Stomach (tissue), 4 donors: ENCODE measurements at regions not wholly inside any gene's neighbourhood (a gene's known extent, or its start where the extent isn't known, plus 50 kb on each side); places are given as distances from the start of the nearest gene placed in this dataset.

Source experiments
- EP300 ChIP-seq: sonication (generic); formaldehyde crosslinking; IDR thresholded peaks from one replicate; pipeline ENCODE4 v1.6.1; 2017; ENCODE audit warnings: antibody characterized with exemption
- POLR2A ChIP-seq, 4 donors: fragments of 450-650 bp; IDR thresholded peaks; one replicate each; pipeline ENCODE4 v1.6.1; 2016; ENCODE audit warnings: antibody characterized with exemption in 4 of 4, control low read depth in 2 of 4, mild to moderate bottlenecking in 1 of 4, moderate library complexity in 1 of 4
- POLR2AphosphoS5 ChIP-seq, 3 donors: sonication (generic); formaldehyde crosslinking; IDR thresholded peaks; one replicate each; pipeline ENCODE4 v1.6.1; 2016; ENCODE audit warnings: antibody characterized with exemption in 3 of 3
- TF ChIP-seq, protein P1 (sequence below), 7 experiments: fragments of 450-650 bp in 4 of 7; fragments of 200-600 bp in 3 of 7; sonication (generic) in 3 of 7; IDR thresholded peaks; one replicate each; pipeline ENCODE4 v1.5.1; 2016 to 2019; ENCODE audit warnings: antibody characterized with exemption in 7 of 7, control low read depth in 2 of 7, mild to moderate bottlenecking in 1 of 7

DNA sequence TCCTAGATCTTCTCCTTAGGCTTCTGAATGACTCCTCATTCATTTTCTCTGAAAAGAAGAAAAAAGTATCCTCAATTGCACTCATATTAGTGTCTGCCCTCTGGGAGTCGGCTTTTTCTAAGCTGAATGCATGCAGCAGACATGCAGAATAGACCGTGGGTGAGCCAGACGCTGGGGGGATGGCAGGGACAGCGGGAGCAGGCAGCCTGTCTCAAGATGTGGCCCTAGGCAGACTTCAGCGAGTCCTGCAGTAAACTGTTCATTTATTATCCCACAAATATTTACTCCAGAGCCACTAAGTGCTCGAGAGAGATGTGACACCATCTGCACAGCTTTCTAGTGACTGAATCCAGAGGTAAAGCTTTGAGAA is 164.9 kb upstream of the RAI14 start:
- TF ChIP-seq POLR2A (IDR thresholded peaks at IDR 0.05) (no peak), EP300 (no peak), POLR2AphosphoS5 (IDR thresholded peaks at IDR 0.05) (no peak)
- TF ChIP-seq, protein P1, sequence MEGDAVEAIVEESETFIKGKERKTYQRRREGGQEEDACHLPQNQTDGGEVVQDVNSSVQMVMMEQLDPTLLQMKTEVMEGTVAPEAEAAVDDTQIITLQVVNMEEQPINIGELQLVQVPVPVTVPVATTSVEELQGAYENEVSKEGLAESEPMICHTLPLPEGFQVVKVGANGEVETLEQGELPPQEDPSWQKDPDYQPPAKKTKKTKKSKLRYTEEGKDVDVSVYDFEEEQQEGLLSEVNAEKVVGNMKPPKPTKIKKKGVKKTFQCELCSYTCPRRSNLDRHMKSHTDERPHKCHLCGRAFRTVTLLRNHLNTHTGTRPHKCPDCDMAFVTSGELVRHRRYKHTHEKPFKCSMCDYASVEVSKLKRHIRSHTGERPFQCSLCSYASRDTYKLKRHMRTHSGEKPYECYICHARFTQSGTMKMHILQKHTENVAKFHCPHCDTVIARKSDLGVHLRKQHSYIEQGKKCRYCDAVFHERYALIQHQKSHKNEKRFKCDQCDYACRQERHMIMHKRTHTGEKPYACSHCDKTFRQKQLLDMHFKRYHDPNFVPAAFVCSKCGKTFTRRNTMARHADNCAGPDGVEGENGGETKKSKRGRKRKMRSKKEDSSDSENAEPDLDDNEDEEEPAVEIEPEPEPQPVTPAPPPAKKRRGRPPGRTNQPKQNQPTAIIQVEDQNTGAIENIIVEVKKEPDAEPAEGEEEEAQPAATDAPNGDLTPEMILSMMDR (IDR thresholded peaks at IDR 0.05) = no peak
